ENCODE measurements at regions not wholly inside any gene's neighbourhood (a gene's known extent, or its start where the extent isn't known, plus 50 kb on each side); places are given as distances from the start of the nearest gene placed in this dataset.

DNA sequence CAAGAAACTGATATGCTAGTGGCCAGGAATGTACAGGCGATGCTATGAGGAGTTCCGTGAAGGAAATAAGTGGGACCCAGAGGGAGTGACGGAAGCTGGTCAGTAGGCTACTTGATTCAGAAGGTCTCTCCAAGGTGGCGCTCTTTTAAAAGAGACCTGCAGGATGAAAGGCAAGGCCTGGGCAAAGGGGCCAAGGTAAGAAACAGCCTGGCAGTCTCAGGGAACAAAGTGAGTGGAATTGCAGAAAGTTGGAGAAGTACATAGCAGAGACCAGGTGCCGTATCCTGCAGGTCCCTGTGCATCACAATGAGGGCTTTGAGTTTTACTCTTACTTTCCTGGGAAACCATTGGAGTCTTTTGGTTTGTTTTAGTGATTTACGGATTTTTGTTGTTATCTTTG lies 905.6 kb downstream of the BCL11B start:
- no peak for DNase-seq

DNA sequence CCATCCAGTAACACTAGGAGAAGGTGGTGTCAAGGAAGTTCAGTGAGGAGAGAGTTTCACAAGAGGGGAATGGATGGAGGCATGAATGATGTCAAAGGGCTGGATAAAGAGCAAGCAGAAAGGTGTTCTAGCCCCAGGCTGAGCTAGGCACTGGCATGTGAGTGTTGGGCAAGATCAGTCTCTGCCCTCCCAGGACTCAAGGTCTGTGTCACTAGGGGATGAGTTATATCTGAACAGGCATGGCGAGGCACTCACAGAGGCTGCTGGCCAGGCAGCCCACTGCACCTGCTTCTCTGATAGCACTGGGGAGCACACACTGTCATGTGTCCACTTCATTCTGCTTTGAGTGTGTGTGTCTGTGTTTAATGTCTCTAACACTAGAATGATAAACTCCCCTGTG lies 903.8 kb downstream of the BCL11B start:
- DNase-seq: no peak

DNA sequence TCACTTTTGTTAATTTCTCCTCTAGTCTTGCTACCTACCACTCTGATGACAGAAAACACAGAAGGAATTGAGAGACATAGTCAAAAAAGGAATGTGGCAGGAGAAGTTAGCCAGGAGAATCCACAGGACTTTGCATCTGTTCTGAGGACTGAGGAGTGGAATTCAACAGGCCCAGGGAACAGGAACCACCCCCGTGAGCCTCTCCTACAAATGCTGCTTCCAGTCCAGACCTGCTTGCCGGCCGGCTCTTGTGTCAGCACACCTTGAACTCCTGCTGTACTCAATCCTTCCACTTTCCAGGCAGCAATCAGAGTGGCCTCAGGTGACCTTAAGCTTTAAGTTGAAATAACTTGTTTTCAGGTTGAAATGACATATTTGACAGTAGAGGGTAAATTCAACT lies 903.1 kb downstream of the BCL11B start:
- DNase-seq: no peak

DNA sequence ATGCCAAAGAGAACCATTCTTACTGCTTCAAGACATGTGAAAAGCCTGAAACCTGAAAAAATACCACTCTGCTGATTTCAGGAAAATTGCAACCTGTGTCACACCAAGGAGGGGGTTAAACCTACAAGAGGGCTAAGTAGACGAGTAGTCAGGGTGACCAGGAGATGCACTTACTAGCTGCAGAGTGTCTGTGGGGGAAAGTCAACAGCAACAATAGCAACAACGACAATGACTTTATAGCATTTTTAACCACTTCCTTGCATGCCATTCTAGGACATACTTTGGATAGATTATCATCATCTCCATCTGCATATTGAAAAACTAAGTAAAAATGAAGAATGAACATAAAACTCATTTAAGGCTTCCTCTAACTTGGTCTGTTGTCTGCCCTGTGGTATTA lies 902.7 kb downstream of the BCL11B start:
- no peak for DNase-seq

DNA sequence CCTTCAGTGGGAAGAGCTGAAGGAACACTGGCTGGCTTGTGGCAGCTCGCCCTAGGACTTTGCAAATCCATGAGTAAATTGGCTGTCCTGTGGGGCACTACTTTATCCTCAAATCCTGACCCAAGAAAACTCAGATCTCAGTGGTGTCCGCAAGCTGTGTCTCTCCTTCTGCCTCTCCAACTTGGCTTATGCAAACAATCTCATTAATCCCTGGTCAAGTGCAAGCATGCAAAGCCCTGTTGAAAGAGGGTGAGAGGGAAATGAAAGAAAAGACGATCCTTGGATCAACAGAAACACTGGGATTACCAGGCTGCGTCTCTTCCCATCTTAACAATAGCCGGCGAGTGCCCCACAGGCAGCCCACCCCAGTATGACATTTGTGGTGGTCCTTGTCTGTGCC lies 901.6 kb downstream of the BCL11B start:
- peak; percentile 59 for DNase-seq

DNA sequence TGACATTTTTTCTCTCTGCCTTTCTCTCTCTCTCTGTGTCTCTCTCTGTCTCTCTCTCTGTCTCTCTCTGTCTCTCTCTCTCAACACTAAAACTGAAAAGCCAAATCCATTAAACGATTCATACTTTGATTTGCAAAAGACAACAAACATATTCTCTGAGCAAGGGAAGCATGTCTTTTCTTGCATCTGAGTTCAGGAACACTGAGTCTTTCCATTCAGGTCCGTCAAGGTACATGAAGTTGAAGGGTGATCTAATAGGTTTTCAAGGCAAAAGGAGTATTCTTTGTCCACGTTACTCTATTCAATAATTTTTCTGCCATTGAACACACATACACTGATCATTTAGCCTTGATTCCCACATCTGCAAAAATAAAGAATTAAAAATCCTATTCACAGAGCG lies 900.9 kb downstream of the BCL11B start:
- DNase-seq: no peak

DNA sequence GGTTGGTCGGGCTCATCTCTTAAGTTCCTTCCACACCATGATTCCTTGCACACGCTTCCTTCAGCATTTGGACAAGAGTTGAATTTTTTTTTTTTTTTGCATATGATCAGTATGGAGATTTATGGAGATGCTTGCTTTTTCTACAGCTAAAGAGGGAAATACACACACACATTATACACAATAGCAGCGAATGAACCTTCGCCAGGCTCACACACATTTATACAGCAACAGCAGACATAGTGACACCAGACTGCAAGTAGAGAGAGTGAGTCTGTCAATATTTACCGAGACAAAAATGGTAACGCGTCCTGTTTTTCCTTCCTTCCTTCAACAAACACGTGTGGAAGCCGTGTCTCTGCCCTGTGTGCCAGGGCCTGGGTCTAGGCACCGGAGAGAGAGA lies 897.9 kb downstream of the BCL11B start:
- no peak for DNase-seq

DNA sequence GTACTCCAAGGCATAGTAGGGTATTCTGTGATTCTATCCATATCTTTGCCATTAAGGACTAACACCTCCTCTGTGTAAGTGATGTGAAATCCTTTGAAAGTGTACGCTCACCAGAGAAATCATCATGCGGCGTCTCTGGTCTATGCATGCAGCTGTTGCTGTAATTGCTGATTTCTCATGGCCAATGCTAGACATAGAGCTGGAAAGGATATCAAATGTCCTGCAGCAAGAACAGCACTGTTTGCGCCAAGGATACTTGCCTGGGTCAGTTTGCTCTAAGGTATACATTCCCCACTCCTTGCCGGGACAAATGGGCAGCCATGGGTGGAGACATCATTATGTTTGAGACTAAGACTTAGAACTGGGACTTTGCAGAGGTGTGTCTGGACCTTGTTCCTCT lies 896.4 kb downstream of the BCL11B start:
- no peak for DNase-seq

DNA sequence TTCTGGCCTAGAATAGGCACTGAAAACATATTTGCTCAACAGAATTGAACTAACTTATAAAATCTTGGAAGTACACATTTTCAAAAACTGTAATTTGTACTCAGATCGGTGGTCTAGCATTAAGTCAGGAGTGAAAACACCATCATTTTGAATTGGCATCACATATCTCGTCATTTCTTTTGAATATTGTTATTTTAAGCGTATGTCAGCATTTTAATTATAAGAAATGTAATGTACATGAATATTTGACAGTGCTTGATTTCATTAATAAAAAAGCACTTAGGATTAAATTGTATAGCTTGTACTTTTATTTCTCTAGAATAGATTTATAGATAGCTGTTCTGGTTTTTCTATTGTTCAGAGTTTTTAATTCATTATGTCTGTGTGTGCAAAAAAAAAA lies 892.2 kb downstream of the BCL11B start:
- no peak for DNase-seq

DNA sequence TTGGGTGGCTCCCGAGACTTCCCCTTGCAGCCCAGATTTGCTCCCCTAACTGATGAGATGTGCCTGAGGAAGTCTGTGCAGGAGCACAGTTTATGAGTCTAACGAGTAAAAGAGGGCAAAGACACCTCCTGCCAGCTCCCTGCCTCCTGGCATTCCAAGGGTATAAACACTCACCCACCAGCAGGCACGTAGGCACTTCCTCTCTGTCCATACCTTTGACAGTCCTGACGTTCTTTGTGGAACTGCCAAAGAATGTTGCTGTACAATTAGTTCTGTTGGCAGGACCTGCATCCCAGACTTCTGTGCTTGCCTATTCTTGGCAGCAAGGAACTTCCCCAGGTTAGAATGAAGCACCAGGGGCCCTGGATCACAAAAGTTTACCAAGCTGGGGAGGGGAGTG lies 889.3 kb downstream of the BCL11B start:
- no peak for DNase-seq

DNA sequence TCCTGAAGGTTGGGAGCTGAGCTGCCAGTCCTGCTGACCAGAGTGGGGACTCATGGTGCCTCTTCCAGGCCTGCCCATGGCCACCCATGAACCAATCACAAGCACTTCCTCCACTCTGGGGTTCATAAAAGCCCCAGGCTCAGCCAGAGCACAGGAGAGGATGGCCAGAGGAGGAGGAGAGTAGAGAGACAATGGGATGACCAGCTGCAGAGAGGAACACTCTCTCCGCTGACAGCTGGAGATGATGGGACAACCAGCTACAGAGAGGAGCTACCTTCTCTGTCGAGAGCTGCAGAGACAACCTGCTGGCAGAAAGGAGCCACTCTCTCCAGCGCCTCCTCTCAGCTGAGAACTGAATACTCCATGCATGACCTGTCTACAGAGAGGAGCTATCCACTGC lies 886.1 kb downstream of the BCL11B start:
- no peak for DNase-seq

DNA sequence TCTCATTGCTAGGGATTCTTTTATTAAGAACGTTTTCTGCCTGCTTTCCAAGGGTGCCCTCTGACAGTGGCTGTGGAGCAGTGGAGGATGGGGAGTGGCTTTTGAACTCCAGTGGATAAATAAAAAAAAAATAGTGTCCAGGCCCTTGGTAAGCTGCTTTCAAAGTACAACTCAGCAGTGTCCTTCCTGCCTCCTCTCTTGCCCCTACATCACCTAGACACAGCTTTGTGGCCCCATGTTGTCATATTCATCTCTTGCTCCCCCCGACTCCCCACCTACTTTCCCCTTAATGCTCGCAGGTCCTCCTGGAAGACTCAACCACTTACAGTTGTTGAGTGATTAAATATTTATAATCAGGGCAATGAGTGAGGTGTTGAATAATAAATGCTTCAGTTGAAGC lies 880.9 kb downstream of the BCL11B start:
- DNase-seq: no peak

DNA sequence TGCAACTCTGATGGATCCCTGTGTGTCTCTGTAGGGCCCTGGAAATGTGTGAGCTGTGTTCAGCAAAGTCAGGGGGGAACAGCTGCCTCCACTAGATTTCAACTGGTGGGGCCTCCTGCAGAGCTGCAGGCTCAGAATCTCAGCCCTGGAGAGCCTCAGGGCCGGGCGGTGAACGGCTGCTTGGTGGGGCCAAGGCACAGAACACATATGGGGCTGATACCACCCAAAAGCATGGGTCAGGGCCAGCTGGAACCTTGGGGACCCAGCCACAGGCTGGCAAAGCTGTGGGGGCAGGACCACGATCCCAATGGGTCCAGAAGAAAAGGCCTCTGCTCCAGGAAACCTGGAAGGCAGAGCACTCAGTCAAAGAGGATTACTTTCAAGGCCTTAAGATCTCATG lies 878.5 kb downstream of the BCL11B start:
- no peak for DNase-seq

DNA sequence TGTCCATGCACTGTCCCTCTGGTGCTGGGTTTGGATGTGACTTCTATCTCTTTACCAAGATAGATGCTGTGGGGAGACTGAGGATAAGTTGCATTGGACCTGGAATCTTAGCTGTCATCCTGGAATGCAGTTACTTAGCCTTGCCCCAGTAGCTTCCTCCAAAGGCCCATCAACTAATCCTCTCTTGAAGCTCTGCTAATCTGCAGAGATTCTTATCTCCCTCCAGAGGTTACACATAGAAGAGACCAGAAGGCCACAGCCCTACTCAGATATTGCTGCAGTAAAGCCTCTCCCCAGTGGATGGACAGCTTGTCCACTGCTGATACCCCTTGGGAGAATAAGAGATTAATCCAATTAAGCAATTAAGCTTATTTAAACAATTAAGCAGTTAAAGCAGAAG lies 867.2 kb downstream of the BCL11B start:
- DNase-seq: no peak

DNA sequence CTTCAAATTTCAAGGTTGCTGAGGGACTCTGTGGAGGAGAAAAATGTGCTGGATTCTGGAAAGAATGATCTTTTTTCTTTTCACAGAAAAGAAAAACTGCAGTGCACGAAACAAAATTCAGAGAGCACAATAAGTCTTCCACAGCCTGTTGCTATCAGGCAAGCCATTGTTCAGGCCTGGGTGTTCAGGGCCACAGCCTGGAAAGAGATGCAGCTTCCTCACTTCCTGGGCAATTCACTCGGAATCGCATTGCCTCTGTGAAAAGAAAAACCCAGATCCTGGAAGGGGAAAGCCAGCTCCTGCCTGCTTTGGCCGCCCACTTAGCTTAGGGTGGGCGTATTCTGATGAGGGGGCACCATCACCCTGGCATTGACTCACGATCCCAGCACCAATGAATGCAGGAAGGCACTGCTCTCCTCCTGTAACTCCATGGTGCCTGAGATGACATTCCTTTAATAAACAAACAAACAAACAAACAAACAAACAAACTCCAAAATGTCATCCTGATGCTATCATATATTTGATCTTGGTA lies 863.9 kb downstream of the BCL11B start:
- DNase-seq: no peak

DNA sequence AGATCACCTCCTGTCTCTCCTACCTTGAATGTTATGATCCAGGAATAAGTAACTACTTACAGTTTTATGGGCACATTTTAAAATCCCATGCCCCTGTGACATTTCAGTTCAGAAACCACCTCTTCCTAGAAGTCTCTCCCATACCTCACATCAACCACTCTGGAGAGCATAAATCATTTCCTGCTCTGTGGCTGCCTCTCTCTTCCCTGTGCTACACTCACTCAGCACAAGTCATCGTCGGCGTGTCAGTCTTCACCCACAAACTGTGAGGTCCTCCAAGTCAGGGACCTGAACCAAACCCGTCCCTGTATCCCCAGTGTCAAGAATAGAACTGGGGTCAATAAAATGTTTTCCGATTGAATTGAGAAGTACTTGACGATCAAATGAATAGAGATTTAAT lies 863.3 kb downstream of the BCL11B start:
- DNase-seq: peak; percentile 30

DNA sequence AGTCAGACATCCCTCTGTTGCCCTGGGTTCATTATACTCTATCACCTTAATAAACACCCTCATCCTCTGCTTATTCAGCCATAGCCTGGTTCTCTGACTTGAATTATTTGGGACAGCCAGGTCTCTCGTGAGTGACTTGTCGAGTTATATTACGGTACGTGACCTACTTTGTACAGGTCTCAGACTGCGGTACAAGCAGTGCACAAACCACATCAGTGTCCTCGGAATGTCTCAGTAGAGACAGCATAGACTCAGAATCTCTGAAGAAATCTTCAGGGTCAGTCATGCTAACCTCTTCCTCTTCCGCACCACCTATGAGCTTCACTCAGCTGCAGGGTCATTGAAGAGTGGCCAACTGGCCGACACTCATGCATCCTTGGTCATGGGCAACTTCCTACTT lies 860.8 kb downstream of the BCL11B start:
- DNase-seq: no peak

DNA sequence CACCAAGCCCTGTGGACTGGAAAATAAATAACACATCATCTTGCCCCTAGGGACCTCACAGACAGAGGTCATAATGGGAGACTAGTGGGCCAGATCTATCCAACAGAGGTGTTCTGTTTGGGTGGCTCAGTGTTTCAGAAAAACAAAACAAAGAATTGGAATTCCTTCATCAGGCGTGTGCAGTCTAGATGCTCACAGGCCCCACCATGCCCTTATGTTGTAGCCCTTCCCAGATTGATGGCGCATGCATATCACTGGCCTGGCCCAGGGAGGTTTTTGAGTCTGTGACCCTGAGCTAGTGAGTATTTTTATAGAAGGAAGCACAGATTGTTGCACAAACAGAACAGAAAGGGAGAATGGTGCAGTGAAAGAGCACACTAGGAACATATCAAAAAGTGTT lies 859.6 kb downstream of the BCL11B start:
- no peak for DNase-seq

DNA sequence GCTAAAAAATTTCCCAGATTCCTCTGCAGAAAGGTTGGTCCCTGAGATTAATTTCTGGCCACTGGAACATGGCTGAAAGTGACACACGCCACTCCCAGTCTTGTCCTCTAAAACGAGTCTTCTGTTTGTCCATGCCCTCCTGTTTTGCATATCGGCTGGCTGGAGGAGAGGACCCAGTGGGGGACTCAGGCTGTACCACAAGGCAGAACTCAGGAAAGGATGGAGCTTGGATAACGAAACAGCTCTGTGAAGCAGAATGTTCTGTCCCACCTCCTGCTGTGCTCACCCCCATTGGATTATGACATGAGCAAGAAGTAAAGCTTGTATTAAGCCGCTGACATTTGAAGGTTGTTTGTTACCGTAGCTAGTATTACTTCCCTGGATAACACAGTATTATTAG lies 856.2 kb downstream of the BCL11B start:
- DNase-seq: no peak

DNA sequence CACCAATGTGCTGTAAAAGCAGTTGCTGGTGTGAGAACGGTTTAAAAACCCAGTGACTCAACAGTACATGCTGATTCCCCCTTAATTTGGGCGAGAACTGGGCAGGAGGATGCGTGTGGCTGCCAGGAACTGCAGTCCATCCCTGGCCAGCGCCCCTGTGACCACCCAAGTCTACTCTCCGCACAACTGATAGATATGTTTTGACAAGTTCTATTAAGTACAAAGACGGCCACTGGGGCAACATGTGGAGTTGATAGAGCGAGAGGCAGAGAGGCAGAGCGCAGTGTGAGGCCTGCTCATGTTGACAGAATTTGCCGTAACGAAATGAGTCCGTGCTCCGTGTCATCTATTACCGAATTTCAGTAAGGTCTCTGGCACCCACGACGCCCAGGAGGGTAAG lies 855.0 kb downstream of the BCL11B start:
- DNase-seq: no peak

DNA sequence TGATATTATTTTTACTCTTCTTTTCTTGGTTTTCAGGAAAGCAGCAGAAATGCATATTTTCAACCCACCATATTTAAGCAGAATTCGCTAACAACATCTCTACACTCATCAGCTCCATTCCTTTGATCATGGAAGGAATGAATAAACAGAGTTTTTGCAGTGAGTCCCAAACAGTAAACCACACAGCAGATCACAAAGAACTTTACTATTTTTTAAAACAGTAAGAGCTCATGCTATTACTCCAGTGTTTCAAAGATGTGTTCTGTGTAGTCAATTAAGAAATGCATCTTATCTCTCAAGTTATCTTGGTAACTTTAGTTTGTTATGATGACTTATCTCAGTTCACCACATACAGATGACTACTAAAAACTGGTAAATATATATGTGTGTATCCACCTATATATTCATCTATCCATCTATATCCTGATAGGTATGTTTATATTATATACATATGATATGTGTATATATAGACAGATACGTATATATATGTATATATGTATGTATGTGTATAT lies 843.5 kb downstream of the BCL11B start:
- no peak for DNase-seq

DNA sequence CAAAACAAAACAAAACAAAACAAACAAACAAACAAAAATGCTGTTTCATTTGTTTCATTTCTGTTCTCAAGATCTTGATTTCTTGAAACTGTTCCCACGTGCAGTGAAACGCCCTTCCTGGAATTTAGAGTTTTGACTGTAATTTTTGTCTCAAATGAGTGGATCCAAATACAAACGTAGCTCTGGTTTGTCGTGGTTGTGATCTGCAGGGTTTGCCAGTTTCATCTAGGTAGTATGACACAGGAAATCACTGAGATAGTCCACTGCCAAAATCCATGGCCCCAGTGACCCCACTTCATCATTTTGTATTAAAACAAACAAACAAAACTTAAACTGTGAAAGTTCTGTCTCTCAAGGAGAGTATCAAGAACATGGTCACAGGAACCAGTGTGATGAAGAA lies 838.6 kb downstream of the BCL11B start:
- DNase-seq: no peak

DNA sequence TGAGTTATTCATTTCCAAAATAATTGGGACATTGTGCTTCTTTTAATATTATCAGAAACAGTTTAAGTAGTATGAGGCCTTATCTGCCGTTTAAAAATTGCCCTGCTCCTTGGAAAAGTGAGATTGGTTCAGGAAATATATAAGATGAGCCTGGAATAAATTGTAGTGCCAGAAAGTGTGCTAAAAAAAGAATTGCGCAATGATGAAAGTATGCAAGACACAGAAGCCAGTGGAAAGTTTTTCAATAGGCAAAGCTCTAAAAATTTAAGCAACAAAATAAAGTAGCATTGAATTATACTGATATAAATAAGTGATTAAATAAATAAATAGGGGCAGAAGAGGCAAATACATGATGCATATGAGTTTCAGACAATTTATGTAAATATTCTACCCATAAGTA lies 834.9 kb downstream of the BCL11B start:
- DNase-seq: no peak

DNA sequence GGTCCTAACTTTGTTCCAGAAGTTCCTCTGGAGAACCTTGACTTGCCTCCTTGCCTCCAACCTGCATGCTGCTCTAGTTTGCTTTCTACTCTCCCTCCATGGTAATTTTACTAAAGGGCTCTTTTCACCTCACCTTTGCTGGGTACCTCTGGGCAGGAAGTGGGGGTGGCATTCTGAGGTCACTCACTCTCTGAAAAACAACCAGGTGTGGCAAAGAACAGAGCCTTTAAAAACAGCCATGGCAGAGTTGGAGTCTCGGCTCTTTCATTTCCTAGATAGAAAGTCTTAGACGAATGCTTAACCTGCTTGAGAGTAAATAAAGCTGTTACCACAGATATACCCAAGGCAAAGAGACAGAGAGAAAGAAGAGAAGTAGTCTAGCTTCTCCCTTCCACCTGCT lies 827.9 kb downstream of the BCL11B start:
- no peak for DNase-seq

DNA sequence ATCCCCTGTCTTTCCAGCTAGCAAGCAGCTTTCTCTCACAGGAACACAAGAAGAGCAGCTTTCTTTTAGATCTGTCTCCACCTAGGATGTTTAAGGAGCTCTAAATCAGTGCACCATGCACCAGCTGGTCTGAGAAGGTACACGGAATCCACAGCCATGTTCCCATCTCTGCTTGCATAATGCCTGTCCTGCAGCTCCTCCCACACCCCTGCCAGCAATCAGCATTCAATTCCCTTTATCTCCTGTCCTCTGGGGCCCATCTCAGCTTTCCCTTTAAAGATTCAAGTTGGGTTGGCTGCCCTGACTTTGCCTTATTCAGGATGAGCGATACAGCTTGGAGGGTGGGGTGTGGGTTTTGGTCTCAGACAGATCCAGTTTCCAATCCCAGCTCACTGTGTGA lies 826.3 kb downstream of the BCL11B start:
- DNase-seq: no peak

DNA sequence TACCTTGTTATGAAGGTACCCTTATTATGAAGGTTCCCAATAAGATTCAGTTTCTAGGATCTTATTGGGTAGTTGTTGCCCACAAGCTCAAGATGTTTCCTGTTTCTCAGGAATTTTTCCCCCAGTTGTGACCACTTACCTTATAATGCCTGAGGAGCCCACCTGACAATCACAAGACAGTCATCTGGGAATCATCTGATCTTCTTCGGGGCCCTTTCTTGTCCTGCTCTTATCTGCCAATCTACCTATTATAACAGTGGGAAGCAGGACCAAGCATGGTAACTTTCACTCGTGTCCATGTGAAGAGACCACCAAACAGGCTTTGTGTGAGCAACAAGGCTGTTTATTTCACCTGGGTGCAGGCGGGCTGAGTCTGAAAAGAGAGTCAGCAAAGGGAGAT lies 825.5 kb downstream of the BCL11B start:
- DNase-seq: no peak
